ENCODE measurements at regions not wholly inside any gene's neighbourhood (a gene's known extent, or its start where the extent isn't known, plus 50 kb on each side); places are given as distances from the start of the nearest gene placed in this dataset.
"Not testable (repeated sequence)": the region's sequence is repeated elsewhere in the genome, so short reads cannot be mapped to it uniquely, and the experiment has no call there.

GRCh38 chr5:168128111-168128510 lies 163.3 kb upstream of the WWC1 start:
- DNase-seq = no peak

- DNase-seq = no peak
Observed at GRCh38 chr5:168128557-168128956, 162.9 kb upstream of the WWC1 start.

- no peak for DNase-seq
Observed at GRCh38 chr5:168131519-168131918, 159.9 kb upstream of the WWC1 start.

- no peak for DNase-seq
Observed at GRCh38 chr5:168132241-168132641, 159.2 kb upstream of the WWC1 start.

- no peak for DNase-seq
Observed at GRCh38 chr5:168135897-168136296, 155.5 kb upstream of the WWC1 start.

GRCh38 chr5:168136340-168136739 lies 155.1 kb upstream of the WWC1 start:
- no peak for DNase-seq

- no peak for DNase-seq
Observed at GRCh38 chr5:168137265-168137664, 154.2 kb upstream of the WWC1 start.

- no peak for DNase-seq
Observed at GRCh38 chr5:168140241-168140640, 151.2 kb upstream of the WWC1 start.

GRCh38 chr5:168142402-168142801 lies 149.0 kb upstream of the WWC1 start:
- no peak for DNase-seq

GRCh38 chr5:168143521-168143920 lies 147.9 kb upstream of the WWC1 start:
- not testable (repeated sequence) for DNase-seq

GRCh38 chr5:168147106-168147505 lies 144.3 kb upstream of the WWC1 start:
- DNase-seq = no peak

GRCh38 chr5:168147568-168148360 lies 143.7 kb upstream of the WWC1 start:
- no peak for DNase-seq

- DNase-seq = no peak
Observed at GRCh38 chr5:168151041-168151440, 140.4 kb upstream of the WWC1 start.

- no peak for DNase-seq
Observed at GRCh38 chr5:168152660-168153059, 138.8 kb upstream of the WWC1 start.

- DNase-seq = no peak
Observed at GRCh38 chr5:168153263-168153875, 138.1 kb upstream of the WWC1 start.

GRCh38 chr5:168153876-168154270 lies 137.6 kb upstream of the WWC1 start:
- no peak for DNase-seq

GRCh38 chr5:168155585-168155984 lies 135.9 kb upstream of the WWC1 start:
- no peak for DNase-seq

- no peak for DNase-seq
Observed at GRCh38 chr5:168156170-168156569, 135.3 kb upstream of the WWC1 start.

- DNase-seq = no peak
Observed at GRCh38 chr5:168157141-168157540, 134.3 kb upstream of the WWC1 start.

- DNase-seq = no peak
Observed at GRCh38 chr5:168159425-168159824, 132.0 kb upstream of the WWC1 start.

GRCh38 chr5:168162464-168162863 lies 129.0 kb upstream of the WWC1 start:
- DNase-seq = no peak

GRCh38 chr5:168163966-168164365 lies 127.5 kb upstream of the WWC1 start:
- no peak for DNase-seq

- no peak for DNase-seq
Observed at GRCh38 chr5:168165221-168165914, 126.1 kb upstream of the WWC1 start.

- no peak for DNase-seq
Observed at GRCh38 chr5:168165977-168166376, 125.5 kb upstream of the WWC1 start.
